Omental fat pad (tissue), 3 donors: ENCODE measurements at regions not wholly inside any gene's neighbourhood (a gene's known extent, or its start where the extent isn't known, plus 50 kb on each side); places are given as distances from the start of the nearest gene placed in this dataset.

Source experiments
- ATAC-seq: fragments of 150-250 bp; one replicate; pipeline ENCODE4 v1.9.1; 2016; ENCODE audit warnings: mild to moderate bottlenecking, moderate library complexity; ENCODE audit not compliant: low FRiP score
- DNase-seq: peaks from one replicate; pipeline ENCODE4 v3.0.0-alpha.2; 2019; ENCODE audit warnings: low spot score
- CTCF ChIP-seq, 3 donors: fragments of 450-650 bp; IDR thresholded peaks; one replicate each; pipeline ENCODE4 v1.5.1; 2016 to 2017; ENCODE audit warnings: antibody characterized with exemption in 3 of 3, mild to moderate bottlenecking in 3 of 3, moderate library complexity in 2 of 3

GRCh38 chr14:65346895-65347294, 65.6 kb upstream of the FUT8 start:
- no peak for DNase-seq
- TF ChIP-seq CTCF (IDR thresholded peaks at IDR 0.05) = no peak
- no peak for ATAC-seq

DNA sequence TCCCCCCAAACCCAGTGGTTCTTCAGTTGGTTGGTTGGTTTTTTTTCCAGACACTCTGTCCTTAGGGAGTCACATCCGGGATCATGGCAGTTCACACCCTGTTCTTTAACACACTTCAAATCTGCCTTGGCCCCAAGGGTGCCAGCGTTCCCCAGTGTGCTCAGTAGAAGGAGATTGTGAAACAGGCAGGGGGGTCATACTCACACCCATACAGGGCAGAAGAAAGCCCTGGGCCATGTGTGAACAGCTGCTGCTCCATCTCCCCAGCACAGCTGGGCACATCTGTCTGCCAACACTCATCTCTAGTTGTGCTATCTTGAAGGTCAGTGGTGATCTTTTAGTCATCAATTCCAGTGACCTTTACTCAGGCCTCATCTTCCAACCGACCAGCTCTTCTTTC, 64.4 kb upstream of the FUT8 start:
- no peak for DNase-seq
- ATAC-seq = no peak
- no peak for TF ChIP-seq CTCF (IDR thresholded peaks at IDR 0.05)

- DNase-seq (no peak), ATAC-seq (no peak)
- TF ChIP-seq CTCF (IDR thresholded peaks at IDR 0.05) = no peak
These were observed 63.4 kb upstream of the FUT8 start for GRCh38 chr14:65349100-65349499.

DNA sequence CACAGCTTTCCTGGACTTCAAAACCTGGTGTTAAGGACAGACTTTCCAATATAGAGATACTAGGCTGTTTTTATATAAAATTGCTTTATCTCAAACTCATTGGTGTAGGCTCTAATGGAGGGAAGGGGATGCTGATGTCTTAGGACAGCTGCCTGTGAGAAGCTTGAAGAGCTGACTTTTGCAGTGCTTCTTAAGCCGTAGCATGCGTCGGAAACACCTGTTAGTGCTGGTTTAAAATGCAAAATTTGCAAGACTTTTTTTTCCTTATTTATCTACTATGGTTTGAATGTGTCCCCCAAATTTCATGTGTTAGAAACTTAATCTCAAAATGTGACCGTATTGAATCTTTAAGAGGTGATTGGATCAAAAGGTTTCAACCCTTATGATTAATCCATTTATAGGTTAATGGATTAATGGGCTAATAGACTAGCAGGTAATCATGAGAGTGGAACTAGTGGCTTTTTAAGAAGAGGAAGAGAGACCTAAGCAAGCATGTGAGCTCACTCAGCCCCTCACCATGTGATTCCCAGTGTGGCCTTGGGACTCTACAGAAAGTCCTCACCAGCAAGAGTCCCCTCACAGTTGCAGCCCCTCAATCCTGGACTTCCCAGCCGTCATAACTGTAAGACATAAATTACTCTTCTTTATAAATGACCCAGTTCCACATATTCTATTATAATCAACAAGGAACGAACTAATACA, 60.9 kb upstream of the FUT8 start:
- DNase-seq (no peak), ATAC-seq (no peak)
- TF ChIP-seq CTCF (IDR thresholded peaks at IDR 0.05) = no peak

DNA sequence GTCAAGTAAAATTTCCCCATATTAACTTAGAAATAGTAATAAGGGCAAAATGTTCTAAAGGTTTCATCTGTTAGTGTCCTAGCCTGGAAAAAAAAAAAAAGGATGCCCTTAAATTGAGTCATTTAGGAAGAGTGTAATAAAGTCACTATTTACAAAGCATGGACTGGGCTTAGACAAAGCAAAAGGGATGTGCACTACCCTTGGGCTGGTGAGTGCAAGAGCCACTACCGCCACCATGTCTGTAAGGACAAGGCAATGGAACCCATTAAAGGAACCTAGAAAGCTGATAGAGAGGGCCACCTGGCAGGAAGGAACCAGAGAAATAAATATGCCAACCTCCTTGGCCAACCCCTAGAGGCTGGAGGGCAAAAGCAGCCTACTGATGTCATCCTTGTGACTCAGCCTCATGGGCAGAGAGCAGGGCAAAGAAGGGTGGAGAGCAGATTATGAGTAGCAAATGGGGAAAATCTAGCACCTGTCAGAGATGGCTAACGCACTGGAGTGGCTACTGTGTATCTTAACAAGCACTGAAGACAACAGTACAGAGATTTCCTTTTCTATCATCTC, 59.5 kb upstream of the FUT8 start:
- DNase-seq = no peak
- TF ChIP-seq CTCF (IDR thresholded peaks at IDR 0.05) = no peak
- ATAC-seq = no peak

- no peak for DNase-seq
- ATAC-seq = no peak
- no peak for TF ChIP-seq CTCF (IDR thresholded peaks at IDR 0.05)
These were observed 58.4 kb upstream of the FUT8 start for GRCh38 chr14:65354131-65354530.

DNA sequence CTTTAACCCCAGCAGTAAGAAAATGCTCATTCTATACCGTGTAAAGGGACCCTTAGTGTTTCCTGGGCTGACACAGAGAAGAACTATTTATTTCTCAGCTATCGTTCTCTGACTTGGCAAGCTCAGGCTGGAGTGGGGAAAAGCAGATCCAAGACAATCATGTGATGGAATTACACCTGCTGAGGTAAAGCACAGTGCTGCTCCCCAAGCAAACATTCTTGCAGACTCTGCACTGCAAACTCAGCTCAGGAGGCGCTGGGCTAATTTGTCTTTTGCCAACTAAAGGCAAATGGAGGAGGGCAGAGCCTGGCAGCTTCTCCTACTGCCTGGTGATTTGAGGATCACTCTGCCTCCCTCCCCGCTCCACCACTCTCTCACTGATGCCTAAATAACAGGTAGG, 57.8 kb upstream of the FUT8 start:
- no peak for DNase-seq
- TF ChIP-seq CTCF (IDR thresholded peaks at IDR 0.05) = no peak
- no peak for ATAC-seq
